ENCODE measurements at regions not wholly inside any gene's neighbourhood (a gene's known extent, or its start where the extent isn't known, plus 50 kb on each side); places are given as distances from the start of the nearest gene placed in this dataset.
"Not testable (repeated sequence)": the region's sequence is repeated elsewhere in the genome, so short reads cannot be mapped to it uniquely, and the experiment has no call there.

DNA sequence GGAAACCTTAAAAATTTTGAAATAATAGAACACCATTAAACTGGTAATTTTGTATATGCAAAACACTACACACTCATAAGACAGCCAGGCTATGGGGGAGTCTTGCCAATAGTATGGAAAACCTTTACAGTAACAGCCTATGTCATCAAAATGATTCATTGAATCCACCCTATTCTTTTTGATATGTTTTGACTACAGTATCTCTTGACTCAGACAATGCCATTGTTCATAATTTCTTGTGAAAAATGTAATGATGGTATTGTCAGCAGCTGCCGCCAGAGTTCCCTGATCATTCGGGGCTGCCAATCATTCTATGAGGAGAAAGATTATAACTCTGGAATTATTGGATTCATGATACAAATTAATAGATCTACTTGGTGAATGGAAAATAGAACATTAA is 101.4 kb upstream of the POC5 start:
- no peak for DNase-seq
- H3K36me3 ChIP-seq (replicated peaks) = no peaks in the 10 kb centered on the region
- TF ChIP-seq, protein P1, sequence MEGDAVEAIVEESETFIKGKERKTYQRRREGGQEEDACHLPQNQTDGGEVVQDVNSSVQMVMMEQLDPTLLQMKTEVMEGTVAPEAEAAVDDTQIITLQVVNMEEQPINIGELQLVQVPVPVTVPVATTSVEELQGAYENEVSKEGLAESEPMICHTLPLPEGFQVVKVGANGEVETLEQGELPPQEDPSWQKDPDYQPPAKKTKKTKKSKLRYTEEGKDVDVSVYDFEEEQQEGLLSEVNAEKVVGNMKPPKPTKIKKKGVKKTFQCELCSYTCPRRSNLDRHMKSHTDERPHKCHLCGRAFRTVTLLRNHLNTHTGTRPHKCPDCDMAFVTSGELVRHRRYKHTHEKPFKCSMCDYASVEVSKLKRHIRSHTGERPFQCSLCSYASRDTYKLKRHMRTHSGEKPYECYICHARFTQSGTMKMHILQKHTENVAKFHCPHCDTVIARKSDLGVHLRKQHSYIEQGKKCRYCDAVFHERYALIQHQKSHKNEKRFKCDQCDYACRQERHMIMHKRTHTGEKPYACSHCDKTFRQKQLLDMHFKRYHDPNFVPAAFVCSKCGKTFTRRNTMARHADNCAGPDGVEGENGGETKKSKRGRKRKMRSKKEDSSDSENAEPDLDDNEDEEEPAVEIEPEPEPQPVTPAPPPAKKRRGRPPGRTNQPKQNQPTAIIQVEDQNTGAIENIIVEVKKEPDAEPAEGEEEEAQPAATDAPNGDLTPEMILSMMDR (IDR thresholded peaks at IDR 0.05; ENCODE audit: low read depth, low read length, missing control alignments) = no peak
- H3K27ac ChIP-seq = no peak overlapping the region
- H3K27me3 ChIP-seq (replicated peaks) = no peaks in the 10 kb centered on the region
- H3K4me3 ChIP-seq (ENCODE audit: low read depth, low read length) = no peak overlapping the region
- in situ Hi-C loops (cut with HindIII; ENCODE audit: low pct_ligation_motif_present, low sequenced_read_pairs) = no loop called here

DNA sequence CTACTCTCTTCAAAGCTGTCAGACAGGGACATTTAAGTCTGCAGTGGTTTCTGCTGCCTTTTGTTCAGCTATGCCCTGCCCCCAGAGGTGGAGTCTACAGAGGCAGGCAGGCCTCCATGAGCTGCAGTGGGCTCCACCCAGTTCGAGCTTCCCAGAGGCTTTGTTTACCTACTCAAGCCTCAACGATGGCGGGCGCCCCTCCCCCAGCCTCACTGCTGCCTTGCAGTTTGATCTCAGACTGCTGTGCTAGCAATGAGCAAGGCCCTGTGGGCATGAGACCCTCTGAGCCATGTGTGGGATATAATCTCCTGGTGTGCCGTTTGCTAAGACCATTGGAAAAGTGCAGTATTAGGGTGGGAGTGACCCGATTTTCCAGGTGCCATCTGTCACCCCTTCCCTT is 82.5 kb upstream of the POC5 start:
- in situ Hi-C loops (cut with HindIII; ENCODE audit: low pct_ligation_motif_present, low sequenced_read_pairs) = not testable (repeated sequence)

GRCh38 chr5:75769338-75769737 is 52.1 kb upstream of the POC5 start:
- H3K27ac ChIP-seq; H3K27me3 ChIP-seq (replicated peaks); H3K4me3 ChIP-seq (ENCODE audit: low read depth, low read length); DNase-seq; in situ Hi-C loops (cut with HindIII; ENCODE audit: low pct_ligation_motif_present, low sequenced_read_pairs); H3K36me3 ChIP-seq (replicated peaks): not testable (repeated sequence)

More for the DNA sequence above, 82.5 kb upstream of the POC5 start:
- DNase-seq; H3K36me3 ChIP-seq (replicated peaks); H3K4me3 ChIP-seq (ENCODE audit: low read depth, low read length); H3K27me3 ChIP-seq (replicated peaks); H3K27ac ChIP-seq: not testable (repeated sequence)
